HCT116 (cell line): ENCODE measurements at regions not wholly inside any gene's neighbourhood (a gene's known extent, or its start where the extent isn't known, plus 50 kb on each side); places are given as distances from the start of the nearest gene placed in this dataset.

Source experiments
- EZH2 ChIP-seq: fragments of 200-600 bp; sonication (generic); IDR thresholded peaks from 2 replicates; pipeline ENCODE4 v1.6.1; 2017; ENCODE audit warnings: antibody characterized with exemption, mixed run types
- POLR2A ChIP-seq: IDR thresholded peaks from 2 replicates; pipeline ENCODE4 v1.7.0; 2011; ENCODE audit warnings: borderline replicate concordance; ENCODE audit not compliant: insufficient read depth, insufficient read length; ENCODE audit errors: extremely low read depth
- TCF7L2 ChIP-seq: IDR thresholded peaks from 2 replicates; pipeline ENCODE4 v1.7.0; 2011; ENCODE audit warnings: borderline replicate concordance, inconsistent platforms; ENCODE audit not compliant: insufficient read depth, insufficient read length; ENCODE audit errors: extremely low read depth
- TF ChIP-seq, protein P1 (sequence below), 3 experiments: fragments of 200-600 bp in 1 of 3; sonication (generic) in 1 of 3; IDR thresholded peaks in 2 of 3; conservative IDR thresholded peaks in 1 of 3; 2 replicates each; pipeline ENCODE4 v1.5.1; 2012 to 2017; ENCODE audit warnings: low read depth in 2 of 3, low read length in 2 of 3, antibody characterized with exemption in 1 of 3, borderline replicate concordance in 1 of 3, control low read depth in 1 of 3, mild to moderate bottlenecking in 1 of 3, mixed read lengths in 1 of 3, mixed run types in 1 of 3, moderate library complexity in 1 of 3; ENCODE audit not compliant: insufficient read depth in 1 of 3

GRCh38 chr18:42412281-42412680 is 457.2 kb downstream of the PIK3C3 start:
- TF ChIP-seq, protein P1, sequence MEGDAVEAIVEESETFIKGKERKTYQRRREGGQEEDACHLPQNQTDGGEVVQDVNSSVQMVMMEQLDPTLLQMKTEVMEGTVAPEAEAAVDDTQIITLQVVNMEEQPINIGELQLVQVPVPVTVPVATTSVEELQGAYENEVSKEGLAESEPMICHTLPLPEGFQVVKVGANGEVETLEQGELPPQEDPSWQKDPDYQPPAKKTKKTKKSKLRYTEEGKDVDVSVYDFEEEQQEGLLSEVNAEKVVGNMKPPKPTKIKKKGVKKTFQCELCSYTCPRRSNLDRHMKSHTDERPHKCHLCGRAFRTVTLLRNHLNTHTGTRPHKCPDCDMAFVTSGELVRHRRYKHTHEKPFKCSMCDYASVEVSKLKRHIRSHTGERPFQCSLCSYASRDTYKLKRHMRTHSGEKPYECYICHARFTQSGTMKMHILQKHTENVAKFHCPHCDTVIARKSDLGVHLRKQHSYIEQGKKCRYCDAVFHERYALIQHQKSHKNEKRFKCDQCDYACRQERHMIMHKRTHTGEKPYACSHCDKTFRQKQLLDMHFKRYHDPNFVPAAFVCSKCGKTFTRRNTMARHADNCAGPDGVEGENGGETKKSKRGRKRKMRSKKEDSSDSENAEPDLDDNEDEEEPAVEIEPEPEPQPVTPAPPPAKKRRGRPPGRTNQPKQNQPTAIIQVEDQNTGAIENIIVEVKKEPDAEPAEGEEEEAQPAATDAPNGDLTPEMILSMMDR (IDR thresholded peaks at IDR 0.05 in 2 of 3, conservative IDR thresholded peaks at IDR 0.05 in 1 of 3; ENCODE audit: borderline replicate concordance in 1 of 3, insufficient read depth in 1 of 3, low read depth in 2 of 3, low read length in 2 of 3), result no peak
- no peak for TF ChIP-seq EZH2
- no peak for TF ChIP-seq TCF7L2
- no peak for TF ChIP-seq POLR2A
